HTR-8/SVneo (cell line): ENCODE measurements at regions not wholly inside any gene's neighbourhood (a gene's known extent, or its start where the extent isn't known, plus 50 kb on each side); places are given as distances from the start of the nearest gene placed in this dataset.
"Not testable (repeated sequence)": the region's sequence is repeated elsewhere in the genome, so short reads cannot be mapped to it uniquely, and the experiment has no call there.

Experiments
- DNase-seq: peaks from one replicate; pipeline ENCODE4 v3.0.0; 2011; ENCODE audit warnings: low spot score, mixed read lengths; ENCODE audit not compliant: insufficient read length
- FAIRE-seq: peaks from 2 replicates; lab custom pipeline; 2011; peaks lifted over from hg19 to GRCh38; lab: Jason Lieb, UNC

DNA sequence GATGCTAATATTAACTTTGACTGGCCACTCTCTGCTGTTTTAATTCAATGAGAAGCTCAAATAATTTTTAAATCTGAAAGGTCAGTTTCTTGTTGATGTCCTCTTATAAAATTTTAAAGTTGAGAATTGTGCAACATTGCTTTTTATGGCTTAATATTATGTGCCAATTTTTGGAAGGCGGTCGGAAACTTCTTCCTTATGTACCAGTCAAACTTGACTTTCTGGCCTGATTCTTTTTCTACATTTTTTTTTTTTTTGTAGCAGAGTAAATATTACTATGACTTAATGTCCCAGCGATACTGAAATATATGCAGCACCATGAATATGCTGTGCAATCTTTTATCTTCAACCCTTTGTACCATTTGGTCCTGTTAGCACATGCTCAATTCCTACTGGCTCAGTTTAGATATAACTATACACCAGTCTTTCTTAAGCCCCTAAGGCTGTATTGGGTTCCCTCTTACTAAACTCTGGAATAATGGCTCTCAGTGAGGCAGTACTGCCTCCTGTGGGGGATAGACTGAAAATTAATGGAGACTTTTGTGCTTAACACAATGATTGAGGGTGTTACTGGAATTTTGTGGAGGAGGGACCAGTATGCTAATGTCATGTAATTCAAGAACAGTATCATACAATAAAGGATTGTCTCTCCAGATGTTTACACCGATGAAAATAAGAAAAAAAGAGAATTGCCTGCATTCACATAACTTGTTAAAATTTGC is 156.4 kb upstream of the SYNCRIP start:
- FAIRE-seq: no peak
- no peak for DNase-seq

DNA sequence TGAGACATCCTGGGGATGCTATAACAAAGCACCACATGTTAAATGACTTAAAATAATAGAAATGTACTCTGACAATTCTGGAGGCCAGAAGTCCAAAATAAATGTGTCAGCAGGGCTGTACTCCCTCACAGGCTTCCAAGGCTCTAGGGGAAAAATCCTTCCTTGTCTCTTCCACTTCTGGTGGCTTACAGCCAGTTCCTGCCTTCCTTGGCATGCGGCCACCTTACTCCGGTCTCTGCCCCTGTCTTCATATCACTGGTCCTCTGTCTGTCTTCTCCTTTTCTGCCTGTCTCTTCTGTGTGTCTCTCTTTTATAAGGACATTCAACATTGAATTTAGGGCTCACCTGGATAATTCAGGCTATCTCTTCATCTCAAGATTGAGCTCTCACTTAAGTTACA is 155.3 kb upstream of the SYNCRIP start:
- no peak for FAIRE-seq
- DNase-seq: no peak

DNA sequence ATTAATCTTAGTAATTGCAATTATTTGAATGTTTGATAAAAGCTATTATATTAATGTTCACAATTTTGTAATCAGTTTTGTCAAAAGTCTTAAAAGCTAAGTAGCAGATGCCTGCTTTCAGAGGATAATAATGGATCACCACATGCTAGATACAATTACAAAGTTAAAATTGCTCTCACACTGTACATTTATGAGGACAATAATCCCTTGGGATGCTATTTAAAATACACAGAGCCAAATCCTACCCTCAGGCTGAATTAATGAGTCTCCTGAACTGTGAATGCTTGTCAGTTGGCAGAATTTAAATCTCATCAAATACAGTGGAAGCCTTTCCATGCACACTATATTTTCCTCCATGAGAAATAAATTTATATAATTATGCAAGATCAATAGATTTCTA is 153.3 kb upstream of the SYNCRIP start:
- DNase-seq (no peak), FAIRE-seq (no peak)

DNA sequence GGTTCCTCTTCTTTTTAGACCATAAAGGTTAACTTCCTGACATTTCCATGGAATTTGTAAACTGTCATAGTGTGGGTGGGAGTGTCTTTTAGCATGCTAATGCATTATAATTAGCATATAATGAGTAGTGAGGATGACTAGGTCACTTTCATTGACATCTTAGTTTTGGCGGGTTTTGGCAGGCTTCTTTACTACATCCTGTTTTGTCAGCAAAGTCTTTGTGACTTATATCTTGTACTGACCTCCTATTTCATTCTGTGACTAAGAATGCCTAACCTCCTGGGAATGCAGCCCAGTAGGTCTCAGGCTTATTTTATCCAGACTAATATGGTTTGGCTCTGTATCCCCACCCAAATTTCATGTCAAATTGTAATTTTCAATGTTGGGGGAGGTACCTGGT is 149.6 kb upstream of the SYNCRIP start:
- no peak for FAIRE-seq
- no peak for DNase-seq

DNA sequence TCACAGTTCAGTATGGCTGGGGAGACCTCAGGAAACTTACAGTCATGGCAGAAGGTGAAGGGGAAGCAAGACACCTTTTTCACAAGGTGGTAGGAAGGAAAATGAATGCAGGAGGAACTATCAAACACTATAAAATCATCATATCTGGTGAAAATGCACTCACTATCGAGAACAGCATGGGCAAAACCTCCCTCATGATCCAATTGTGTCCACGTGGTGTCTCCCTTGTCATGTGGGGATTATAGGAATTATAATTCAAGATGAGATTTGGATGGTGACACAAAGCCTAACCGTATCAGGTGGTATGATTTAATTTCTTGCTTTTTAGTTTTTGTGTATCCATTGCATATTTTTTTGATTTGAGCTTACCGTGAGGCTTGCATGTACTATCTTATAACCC is 133.2 kb upstream of the SYNCRIP start:
- no peak for DNase-seq
- FAIRE-seq: no peak

DNA sequence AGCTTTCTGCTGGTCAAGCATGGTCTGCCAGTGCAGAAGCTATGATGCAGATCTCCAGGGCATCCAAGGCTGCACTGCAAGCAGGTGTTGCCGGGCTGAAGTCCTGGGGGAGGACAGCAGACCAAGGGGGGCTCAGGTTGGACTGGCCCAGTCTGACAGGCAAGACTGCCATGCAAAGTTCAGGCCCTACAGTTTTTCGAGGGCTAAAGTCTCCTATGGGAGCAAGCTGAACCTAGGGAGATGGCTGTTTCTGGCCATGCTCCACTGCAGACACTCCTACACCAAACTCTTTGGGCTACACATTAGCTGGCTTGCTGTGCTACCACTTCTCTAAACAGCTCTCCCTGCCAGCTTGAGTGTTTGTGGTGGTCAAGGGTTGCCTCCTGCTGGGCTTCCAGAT is 130.0 kb upstream of the SYNCRIP start:
- DNase-seq: no peak
- no peak for FAIRE-seq

DNA sequence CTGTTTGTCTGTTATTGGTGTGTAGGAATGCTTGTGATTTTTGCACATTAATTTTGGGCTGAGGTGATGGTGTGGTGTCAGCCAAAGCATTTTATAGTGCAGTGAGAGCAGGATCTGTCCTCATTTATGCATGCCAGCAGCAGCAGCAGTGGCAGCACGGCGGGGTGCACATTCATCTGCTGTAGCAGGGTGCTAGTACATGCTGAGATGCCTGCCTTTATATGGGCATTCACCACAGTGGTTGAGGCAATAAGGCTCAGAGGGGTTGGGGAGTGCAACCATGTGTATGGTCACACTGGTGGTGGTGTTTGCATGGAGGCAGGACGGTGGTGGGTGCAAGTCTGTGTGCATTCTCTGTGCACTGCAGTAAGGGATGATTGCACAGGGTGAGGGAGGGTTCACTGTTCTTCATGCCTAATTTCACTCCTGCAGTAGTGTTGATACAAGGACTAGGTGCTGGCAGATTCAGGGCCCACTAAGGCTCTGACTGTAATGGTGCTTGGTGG is 129.3 kb upstream of the SYNCRIP start:
- DNase-seq (no peak), FAIRE-seq (no peak)

DNA sequence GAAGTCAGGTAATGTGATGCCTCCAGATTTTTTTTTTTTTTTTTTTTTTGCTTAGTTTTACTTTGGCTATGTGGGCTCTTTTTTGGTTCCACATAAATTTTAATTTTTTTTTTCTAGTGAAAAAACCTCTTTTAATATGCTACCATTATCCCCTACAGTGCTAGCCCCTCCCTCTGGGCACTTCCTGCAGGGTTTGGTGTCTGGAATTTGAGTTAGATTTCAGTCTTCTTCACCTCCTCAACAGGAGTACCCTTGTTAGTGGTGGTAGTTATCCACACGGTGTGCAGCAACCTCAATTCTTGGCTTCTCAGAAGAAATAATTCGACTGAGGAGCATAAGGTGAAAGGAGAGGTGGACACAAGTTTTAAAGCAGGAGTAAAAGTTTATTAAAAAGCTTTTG is 128.8 kb upstream of the SYNCRIP start:
- no peak for FAIRE-seq
- no peak for DNase-seq

DNA sequence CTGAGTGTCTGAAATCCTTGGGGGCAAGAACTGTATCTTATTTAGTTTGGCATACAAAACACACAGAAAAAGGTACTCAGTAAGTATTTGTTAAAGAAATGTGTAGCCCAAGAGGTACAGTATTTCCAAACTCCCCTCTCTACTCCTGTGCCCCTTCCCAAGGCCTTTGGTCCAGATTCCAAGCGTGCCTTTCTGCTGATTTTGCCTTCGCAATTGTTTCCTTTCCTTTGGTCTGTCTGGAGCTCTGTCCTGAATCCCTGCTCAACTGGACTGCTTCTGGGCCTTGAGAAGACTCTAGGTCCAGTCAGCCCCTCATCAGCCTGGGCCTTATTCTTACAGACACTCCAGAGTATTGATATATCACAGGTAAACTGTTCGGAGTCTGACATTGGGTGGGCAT is 122.2 kb upstream of the SYNCRIP start:
- no peak for FAIRE-seq

DNA sequence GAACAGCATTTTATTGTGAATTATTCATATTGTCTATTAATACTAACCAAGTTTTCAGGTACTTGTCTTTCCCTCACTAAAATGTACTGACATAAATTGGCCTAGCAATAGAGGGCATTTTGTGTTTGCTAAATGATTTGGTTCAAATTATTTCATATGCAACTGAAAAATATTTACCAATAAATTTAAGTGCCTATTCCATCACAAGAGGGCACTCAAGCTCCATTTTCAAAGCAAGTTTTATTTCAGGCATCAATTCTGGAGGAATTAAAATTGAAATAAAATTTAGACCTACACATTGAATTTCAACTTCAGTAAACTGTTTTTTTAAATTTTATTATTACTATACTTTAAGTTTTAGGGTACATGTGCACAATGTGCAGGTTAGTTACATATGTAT is 114.3 kb upstream of the SYNCRIP start:
- DNase-seq (peak; percentile 5), FAIRE-seq (no peak)

More for the DNA sequence above, 122.2 kb upstream of the SYNCRIP start:
- DNase-seq: no peak

DNA sequence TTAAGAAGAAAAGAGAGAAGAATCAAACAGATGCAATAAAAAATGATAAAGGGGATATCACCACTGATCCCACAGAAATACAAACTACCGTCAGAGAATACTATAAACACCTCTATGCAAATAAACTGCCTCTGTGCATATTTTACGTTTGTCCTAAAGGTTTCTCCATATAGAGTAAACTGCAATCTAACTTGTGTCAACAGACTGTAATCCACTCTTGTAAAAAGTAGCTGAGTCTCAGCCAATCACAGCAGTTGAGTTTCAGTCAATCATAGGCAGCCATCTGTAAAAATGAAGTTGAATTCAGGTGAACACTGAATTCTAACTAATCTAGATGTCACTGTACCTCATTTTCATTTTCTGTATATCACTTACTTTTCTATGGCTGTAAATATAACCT is 112.2 kb upstream of the SYNCRIP start:
- DNase-seq (no peak), FAIRE-seq (no peak)

DNA sequence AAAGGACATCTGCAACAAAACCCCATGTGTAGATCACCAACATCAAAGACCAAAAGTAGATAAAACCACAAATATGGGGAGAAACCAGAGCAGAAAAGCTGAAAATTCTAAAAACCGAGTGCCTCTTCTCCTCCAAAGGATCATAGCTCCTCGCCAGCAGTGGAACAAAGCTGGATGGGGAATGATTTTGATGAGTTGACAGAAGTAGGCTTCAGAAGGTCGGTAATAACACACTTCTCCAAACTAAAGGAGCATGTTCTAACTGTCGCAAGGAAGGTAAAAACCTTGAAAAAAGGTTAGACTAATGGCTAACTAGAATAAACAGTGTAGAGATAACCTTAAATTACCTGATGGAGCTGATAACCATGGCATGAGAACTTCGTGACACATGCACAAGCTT is 109.9 kb upstream of the SYNCRIP start:
- no peak for FAIRE-seq

DNA sequence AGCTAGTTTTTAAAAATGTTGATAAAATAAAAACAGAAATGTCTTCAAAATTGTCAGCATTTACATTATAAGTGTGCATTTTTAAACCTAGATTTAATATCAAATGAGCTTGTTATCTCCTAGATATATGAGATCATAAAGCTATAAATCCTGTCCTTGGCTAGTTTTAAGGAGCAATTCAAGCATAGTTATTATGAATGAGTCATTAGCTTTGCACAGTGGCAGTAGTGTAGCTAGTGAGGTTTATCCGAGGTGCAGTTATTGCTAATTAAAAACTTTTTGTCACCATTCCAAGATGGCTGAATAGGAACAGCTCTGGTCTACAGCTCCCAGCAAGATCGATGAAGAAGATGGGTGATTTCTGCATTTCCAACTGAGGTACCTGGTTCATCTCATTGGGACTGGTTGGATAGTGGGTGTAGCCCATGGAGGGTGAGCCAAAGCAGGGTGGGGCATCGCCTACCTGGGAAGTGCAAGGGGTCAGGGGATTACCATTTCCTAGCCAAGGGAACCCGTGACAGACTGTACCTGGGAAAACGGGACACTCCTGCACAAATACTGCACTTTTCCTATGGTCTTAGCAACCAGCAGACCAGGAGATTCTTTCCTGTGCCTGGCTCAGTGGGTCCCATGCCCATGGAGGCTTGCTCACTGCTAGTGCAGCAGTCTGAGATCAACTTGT is 108.8 kb upstream of the SYNCRIP start:
- FAIRE-seq (no peak), DNase-seq (no peak)

More for the DNA sequence above, 109.9 kb upstream of the SYNCRIP start:
- no peak for DNase-seq

DNA sequence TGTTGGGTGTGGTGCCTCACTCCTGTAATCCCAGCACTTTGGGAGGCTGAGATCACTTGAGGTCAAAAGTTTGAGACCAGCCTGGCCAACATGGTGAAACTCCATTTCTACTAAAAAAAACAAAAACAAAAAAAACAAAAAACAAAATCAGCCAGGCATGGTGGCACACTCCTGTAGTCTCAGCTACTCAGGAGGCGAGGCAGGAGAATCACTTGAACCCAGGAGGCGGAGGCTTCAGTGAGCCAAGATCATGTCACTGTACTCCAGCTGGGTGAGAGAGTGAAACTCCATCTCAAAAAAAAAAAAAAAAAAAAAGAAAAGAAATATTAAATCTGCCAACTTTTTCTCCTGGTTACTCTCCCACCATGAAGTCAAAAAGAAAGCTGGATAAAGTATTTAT is 107.5 kb upstream of the SYNCRIP start:
- not testable (repeated sequence) for FAIRE-seq

DNA sequence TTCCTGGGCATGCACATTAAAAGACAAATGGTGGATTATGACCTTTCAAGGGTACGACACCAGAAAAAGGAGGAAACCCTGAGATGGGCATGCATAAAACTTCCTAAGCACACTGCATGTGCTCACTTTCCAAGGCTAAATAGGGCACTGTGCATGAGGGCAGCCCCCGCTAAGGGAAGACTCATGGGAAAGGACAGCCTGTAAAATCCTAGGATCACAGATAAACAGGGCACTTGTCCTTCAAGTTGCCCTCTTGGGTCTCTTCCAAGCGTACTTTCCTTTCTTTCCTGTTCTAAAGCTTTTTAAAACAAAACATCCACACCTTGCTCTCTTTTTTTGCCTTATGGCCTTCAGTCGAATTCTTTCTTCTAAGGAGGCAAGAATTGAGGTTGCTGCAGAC is 106.5 kb upstream of the SYNCRIP start:
- FAIRE-seq: no peak

More for the DNA sequence above, 107.5 kb upstream of the SYNCRIP start:
- DNase-seq: not testable (repeated sequence)

DNA sequence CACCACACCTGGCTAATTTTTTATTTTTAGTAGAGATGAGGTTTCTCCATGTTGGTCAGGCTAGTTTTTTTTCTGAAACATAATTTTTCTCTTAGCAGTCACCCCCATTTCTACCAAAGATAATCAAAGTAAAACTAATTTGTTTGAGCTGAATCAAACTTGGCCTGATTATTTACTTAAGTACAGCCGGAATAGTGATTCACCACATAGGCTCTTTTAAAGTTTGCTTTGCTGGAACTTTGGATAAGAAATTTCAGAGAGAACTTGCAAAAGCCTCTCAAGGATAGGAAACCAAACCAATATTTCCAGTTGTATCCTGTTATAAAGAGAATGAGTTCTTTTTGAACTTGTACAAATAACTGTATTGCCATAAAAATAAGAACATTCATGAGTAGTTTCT is 105.0 kb upstream of the SYNCRIP start:
- DNase-seq: no peak

More for the DNA sequence above, 106.5 kb upstream of the SYNCRIP start:
- no peak for DNase-seq

DNA sequence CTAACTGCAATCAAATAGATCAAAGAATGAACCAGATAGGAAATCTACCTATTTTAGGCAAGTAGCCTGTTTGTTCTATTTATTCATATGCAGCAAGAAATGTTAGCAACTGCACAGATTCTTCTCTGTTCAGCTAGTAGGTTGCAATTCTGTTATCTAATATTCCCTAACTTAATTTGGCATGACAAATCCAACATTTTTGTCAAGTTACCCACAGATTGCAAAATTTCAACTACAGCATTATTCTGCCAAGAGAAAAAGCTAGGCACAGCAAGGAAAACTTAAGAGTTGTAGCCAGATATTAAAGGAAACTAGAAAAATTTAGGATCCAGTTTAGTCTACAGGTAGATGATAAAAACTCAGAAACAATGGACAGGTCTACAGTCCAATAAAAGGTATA is 104.4 kb upstream of the SYNCRIP start:
- FAIRE-seq (no peak), DNase-seq (no peak)

More for the DNA sequence above, 105.0 kb upstream of the SYNCRIP start:
- no peak for FAIRE-seq

DNA sequence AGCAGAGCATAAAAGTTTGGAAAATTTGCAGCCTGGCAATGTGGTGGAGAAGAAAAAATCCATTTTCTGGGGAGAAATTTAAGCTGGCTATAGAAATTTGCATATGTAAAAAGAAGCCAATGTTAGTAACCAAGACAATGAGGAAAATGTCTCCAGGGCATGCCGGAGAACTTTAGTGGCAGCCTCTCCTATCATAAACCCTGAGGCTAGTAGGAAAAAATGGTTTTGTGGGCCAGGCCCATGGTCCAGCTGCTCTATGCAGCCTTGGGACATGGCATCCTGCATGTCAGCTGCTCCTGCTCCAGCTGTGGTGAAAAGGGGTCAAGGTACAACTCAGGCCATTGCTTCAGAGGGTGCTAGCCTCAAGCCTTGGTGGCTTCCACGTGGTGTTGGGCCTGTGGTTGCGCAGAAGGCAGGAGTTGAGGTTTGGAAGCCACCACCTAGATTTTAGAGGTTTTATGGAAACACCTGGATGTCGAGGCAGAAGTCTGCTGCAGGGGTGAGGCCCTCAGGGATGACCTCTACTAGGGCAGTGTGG is 101.8 kb upstream of the SYNCRIP start:
- FAIRE-seq: no peak
- no peak for DNase-seq

DNA sequence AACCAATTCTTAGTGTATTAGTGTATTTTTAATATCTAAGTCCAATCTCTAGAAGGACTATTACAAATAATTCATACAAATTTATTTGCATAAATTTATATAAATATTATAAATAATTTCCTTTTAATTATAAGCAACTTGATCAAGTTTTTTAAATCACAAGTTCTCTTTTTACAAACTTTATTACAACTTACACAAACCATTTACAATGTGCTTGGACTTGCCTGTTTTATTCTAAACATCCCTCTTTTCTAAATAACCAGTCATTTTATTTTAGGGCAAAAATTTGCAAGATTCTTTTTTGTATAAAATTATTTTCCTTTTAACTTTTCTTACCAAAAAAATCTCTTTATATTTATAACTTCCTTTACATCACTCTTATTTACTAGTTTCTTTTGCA is 83.5 kb upstream of the SYNCRIP start:
- no peak for FAIRE-seq
- DNase-seq: no peak

DNA sequence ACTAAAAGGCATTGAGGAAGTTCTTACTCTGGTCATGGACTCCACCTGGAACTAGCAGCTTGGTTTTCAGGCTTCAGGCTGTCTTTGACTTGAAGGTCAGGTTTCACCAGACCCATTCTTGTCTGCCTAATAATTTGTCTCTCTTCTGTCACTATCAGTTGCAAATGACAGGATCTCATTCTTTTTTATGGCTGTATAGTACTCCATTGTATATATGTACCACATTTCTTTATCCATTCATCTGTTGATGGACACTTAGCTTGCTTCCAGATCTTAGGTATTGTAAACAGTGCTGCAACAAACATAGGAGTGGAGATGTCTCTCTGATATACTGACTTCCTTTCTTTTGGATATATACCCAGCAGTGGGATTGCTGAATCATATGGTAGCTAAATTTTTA is 73.1 kb upstream of the SYNCRIP start:
- FAIRE-seq: no peak
- DNase-seq: no peak

DNA sequence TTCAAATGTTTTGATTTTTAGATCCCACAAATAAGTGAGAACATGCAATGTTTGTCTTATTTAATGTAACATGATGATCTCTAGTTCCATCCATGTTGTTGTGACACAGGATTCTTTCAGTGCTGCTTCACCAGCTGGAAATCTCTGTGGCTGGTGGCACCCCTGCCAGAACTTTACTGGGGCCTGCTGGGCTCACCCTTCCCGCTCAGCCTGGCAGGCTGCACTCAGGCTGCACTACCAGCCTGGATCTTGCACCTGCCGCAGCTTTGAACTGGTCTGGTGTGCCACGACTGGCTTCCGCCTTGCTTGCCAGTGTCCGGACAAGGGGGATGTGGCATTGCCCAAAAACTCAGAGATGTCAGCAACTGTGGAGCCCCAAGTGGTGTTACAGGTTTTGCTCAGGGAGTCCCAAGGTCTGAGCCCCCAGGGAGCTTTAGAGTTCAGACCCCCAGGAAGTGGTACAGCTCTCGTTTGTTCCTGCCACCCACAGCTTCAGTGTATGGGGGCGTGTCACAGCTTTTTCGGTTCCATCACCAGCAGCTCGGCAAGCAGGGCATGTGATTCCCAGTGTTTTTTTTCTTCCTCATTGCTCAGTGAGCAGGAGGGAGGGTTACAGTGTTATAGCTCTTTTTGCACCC is 72.3 kb upstream of the SYNCRIP start:
- FAIRE-seq (no peak), DNase-seq (no peak)
